Neuronal stem cell (in vitro differentiated cells): ENCODE measurements at regions not wholly inside any gene's neighbourhood (a gene's known extent, or its start where the extent isn't known, plus 50 kb on each side); places are given as distances from the start of the nearest gene placed in this dataset.

Experiments used
- DNase-seq: peaks from one replicate; pipeline ENCODE4 v3.0.0-alpha.2; 2013; ENCODE audit warnings: low spot score
- H2AFZ ChIP-seq: one replicate; pipeline ENCODE4 v1.6.1; 2013; ENCODE audit warnings: mild to moderate bottlenecking, low read length, inconsistent platforms
- H2AK5ac ChIP-seq: 2 replicates; pipeline ENCODE4 v1.6.1; 2013; ENCODE audit warnings: low read depth, mild to moderate bottlenecking, inconsistent platforms, low read length, moderate library complexity, mixed read lengths
- H2BK120ac ChIP-seq: 2 replicates; pipeline ENCODE4 v1.6.1; 2013; ENCODE audit warnings: low read depth, mild to moderate bottlenecking, inconsistent platforms, low read length, moderate library complexity, mixed read lengths
- H2BK12ac ChIP-seq: one replicate; pipeline ENCODE4 v1.6.1; 2013; ENCODE audit warnings: low read length, inconsistent platforms
- H2BK15ac ChIP-seq: 2 replicates; pipeline ENCODE4 v1.6.1; 2013; ENCODE audit warnings: mild to moderate bottlenecking, low read length, inconsistent platforms, mixed read lengths
- H2BK5ac ChIP-seq: one replicate; pipeline ENCODE4 v1.6.1; 2013; ENCODE audit warnings: inconsistent platforms, mild to moderate bottlenecking, low read length, moderate library complexity
- H3K14ac ChIP-seq: one replicate; pipeline ENCODE4 v1.6.1; 2013; ENCODE audit warnings: low read length, inconsistent platforms
- H3K18ac ChIP-seq: 2 replicates; pipeline ENCODE4 v1.6.1; 2013; ENCODE audit warnings: low read length, inconsistent platforms
- H3K23ac ChIP-seq: 2 replicates; pipeline ENCODE4 v1.6.1; 2013; ENCODE audit warnings: low read depth, mild to moderate bottlenecking, mixed read lengths, low read length, inconsistent platforms; ENCODE audit not compliant: poor library complexity
- H3K27ac ChIP-seq: replicated peaks from 3 replicates; pipeline ENCODE4 v1.5.1; 2013; ENCODE audit warnings: low read length, inconsistent platforms
- H3K27me3 ChIP-seq, 3 experiments: 2 replicates each; pipeline ENCODE4 v1.6.1; 2013; ENCODE audit warnings: low read length in 3 of 3, mild to moderate bottlenecking in 2 of 3, inconsistent platforms in 1 of 3, low read depth in 1 of 3, mixed read lengths in 1 of 3, moderate library complexity in 1 of 3; ENCODE audit not compliant: control insufficient read depth in 3 of 3, insufficient read depth in 3 of 3
- H3K36me3 ChIP-seq, 2 donors: replicated peaks in 1 of 2; 2 replicates each; pipeline ENCODE4 v1.6.1; 2013; ENCODE audit warnings: low read length in 2 of 2; ENCODE audit not compliant: control insufficient read depth in 2 of 2, insufficient read depth in 2 of 2
- H3K4ac ChIP-seq: 2 replicates; pipeline ENCODE4 v1.6.1; 2013; ENCODE audit warnings: inconsistent platforms, mild to moderate bottlenecking, low read length, moderate library complexity
- H3K4me1 ChIP-seq, 2 donors: 1 replicate in 1 of 2; 2 replicates in 1 of 2; pipeline ENCODE4 v1.6.1; 2013; ENCODE audit warnings: low read length in 2 of 2, low read depth in 1 of 2; ENCODE audit not compliant: control insufficient read depth in 2 of 2, insufficient read depth in 1 of 2
- H3K4me2 ChIP-seq: one replicate; pipeline ENCODE4 v1.6.1; 2013; ENCODE audit warnings: mild to moderate bottlenecking, low read length, inconsistent platforms; ENCODE audit not compliant: insufficient read depth, poor library complexity, severe bottlenecking
- H3K4me3 ChIP-seq, 2 donors: 2 replicates each; pipeline ENCODE4 v1.5.1; 2013; ENCODE audit warnings: low read length in 2 of 2, mild to moderate bottlenecking in 2 of 2, inconsistent platforms in 1 of 2, moderate library complexity in 1 of 2
- H3K79me1 ChIP-seq: one replicate; pipeline ENCODE4 v1.6.1; 2013; ENCODE audit warnings: low read depth, mild to moderate bottlenecking, inconsistent platforms, low read length, moderate library complexity
- H3K9ac ChIP-seq: one replicate; pipeline ENCODE4 v1.6.1; 2013; ENCODE audit warnings: mild to moderate bottlenecking, low read depth, low read length, inconsistent platforms; ENCODE audit not compliant: poor library complexity
- H3K9me3 ChIP-seq, 2 donors: replicated peaks in 1 of 2; 2 replicates each; pipeline versions ENCODE3 to v1.6.1; 2013; ENCODE audit warnings: low read length in 2 of 2, mild to moderate bottlenecking in 2 of 2, inconsistent platforms in 1 of 2, low read depth in 1 of 2, mixed read lengths in 1 of 2, moderate library complexity in 1 of 2; ENCODE audit not compliant: control insufficient read depth in 2 of 2, insufficient read depth in 1 of 2
- H4K8ac ChIP-seq: one replicate; pipeline ENCODE4 v1.6.1; 2013; ENCODE audit warnings: low read depth, mild to moderate bottlenecking, inconsistent platforms, low read length, moderate library complexity
- H4K91ac ChIP-seq: one replicate; pipeline ENCODE4 v1.6.1; 2013; ENCODE audit warnings: low read length, low read depth, mild to moderate bottlenecking, inconsistent platforms; ENCODE audit not compliant: poor library complexity
- whole genome bisulfite sequencing, 2 donors: extraction: QIAGEN DNeasy Blood & Tissue Kit; methylation state at CpG; one replicate each; pipeline ENCODE4 v1.1.7; 2013; ENCODE audit warnings: missing lambda C conversion rate in 2 of 2, mixed read lengths in 1 of 2; ENCODE audit not compliant: insufficient read length in 2 of 2, insufficient replicate concordance in 1 of 2; ENCODE audit errors: extremely low coverage in 2 of 2; 5-methylcytosine and 5-hydroxymethylcytosine counted together

- no peak overlapping the region for H4K8ac ChIP-seq
- H3K4me2 ChIP-seq: no peak overlapping the region
- peaks cover 0 to 3% of the 10 kb centered on the region in 2 donors for H3K36me3 ChIP-seq
- no peak for DNase-seq
- no peak overlapping the region for H3K4ac ChIP-seq
- no peak overlapping the region for H3K23ac ChIP-seq
- no peak overlapping the region for H4K91ac ChIP-seq
- peaks cover 2 to 7% of the 10 kb centered on the region in 2 donors for H3K9me3 ChIP-seq
- no peak overlapping the region for H3K27ac ChIP-seq
- H3K4me1 ChIP-seq: peaks cover 5 to 11% of the 10 kb centered on the region in 2 donors
- H2AFZ ChIP-seq: no peak overlapping the region
- no peak overlapping the region for H2AK5ac ChIP-seq
- H2BK5ac ChIP-seq: no peak overlapping the region
- H3K9ac ChIP-seq: no peak overlapping the region
- no peak overlapping the region for H3K4me3 ChIP-seq
- H3K14ac ChIP-seq: no peak overlapping the region
- no peak overlapping the region for H3K18ac ChIP-seq
- H3K27me3 ChIP-seq: no peaks in the 10 kb centered on the region
- WGBS, 2 donors: no CpG with 5 or more reads among the region's 2 CpGs
- no peak overlapping the region for H2BK15ac ChIP-seq
- H3K79me1 ChIP-seq: no peaks in the 10 kb centered on the region
- H2BK120ac ChIP-seq: no peak overlapping the region
- no peak overlapping the region for H2BK12ac ChIP-seq
Measured at GRCh38 chr18:23352042-23352441, 101.0 kb upstream of the RIOK3 start.

DNA sequence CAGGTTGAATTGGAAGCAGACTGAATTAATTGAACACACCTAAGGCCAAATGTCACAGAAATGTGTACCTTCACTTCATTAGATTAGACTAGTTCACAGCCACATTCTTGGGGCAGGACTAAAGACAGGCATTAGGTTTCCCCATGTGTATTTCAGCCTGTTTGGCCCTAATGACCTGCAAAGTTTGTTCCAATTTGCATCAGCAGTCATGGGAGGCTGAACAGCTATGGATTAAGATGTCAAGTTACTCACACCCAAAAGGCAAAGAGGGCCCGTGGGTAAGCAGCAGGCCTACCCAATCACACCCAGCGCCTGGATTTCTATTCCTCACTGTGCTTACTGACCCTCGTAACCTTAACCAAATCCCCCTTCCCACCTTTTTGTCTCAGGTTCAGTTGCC, 99.6 kb upstream of the RIOK3 start:
- Histone ChIP-seq H3K4me3 (no peak overlapping the region), H2BK15ac (no peak overlapping the region), H2BK120ac (no peak overlapping the region), H2BK12ac (no peak overlapping the region), H4K91ac (no peak overlapping the region), H3K36me3 (peaks cover 0 to 3% of the 10 kb centered on the region in 2 donors), H2AK5ac (no peak overlapping the region), H3K14ac (no peak overlapping the region), H3K18ac (no peak overlapping the region), H3K4me1 (peaks cover 5 to 12% of the 10 kb centered on the region in 2 donors), H3K79me1 (no peaks in the 10 kb centered on the region), H3K4ac (no peak overlapping the region), H2AFZ (no peak overlapping the region), H3K27ac (no peak overlapping the region), H3K23ac (no peak overlapping the region), H3K4me2 (no peak overlapping the region), H4K8ac (no peak overlapping the region), H3K9ac (no peak overlapping the region), H3K9me3 (peaks cover 2 to 7% of the 10 kb centered on the region in 2 donors), H2BK5ac (no peak overlapping the region), H3K27me3 (no peaks in the 10 kb centered on the region)
- no CpG with 5 or more reads among the region's 3 CpGs for WGBS, 2 donors
- DNase-seq: no peak

DNA sequence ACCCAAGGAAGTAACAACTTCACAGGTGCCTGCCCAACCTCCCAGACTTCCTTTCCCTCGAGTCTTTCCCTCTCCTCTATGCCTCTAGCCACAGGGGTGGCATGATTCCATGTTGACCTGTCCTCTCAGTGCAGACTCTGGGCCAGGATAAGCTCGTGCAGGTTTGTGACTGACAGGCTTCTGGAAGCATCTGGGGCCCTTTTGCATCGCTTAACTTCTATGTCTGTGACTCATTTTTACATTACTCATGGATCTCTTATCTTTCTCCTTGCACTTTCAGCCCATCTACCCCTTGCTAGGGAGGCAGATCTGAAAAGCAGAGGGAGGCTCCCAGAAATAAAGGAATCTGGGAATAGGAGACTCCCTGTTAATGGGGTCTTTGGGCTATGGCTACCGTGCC, 98.5 kb upstream of the RIOK3 start:
- Histone ChIP-seq H2BK5ac (no peak overlapping the region), H3K18ac (no peak overlapping the region), H4K8ac (no peak overlapping the region), H3K23ac (no peak overlapping the region), H3K9ac (no peak overlapping the region), H3K27me3 (no peaks in the 10 kb centered on the region), H2BK12ac (no peak overlapping the region), H3K36me3 (peaks cover 0 to 3% of the 10 kb centered on the region in 2 donors), H3K4ac (no peak overlapping the region), H3K4me1 (peaks cover 5 to 12% of the 10 kb centered on the region in 2 donors), H3K79me1 (no peaks in the 10 kb centered on the region), H4K91ac (no peak overlapping the region), H2AK5ac (no peak overlapping the region), H3K4me2 (no peak overlapping the region), H3K27ac (no peak overlapping the region), H2BK15ac (no peak overlapping the region), H3K9me3 (peaks cover 0 to 2% of the 10 kb centered on the region in 2 donors), H3K4me3 (no peak overlapping the region), H3K14ac (no peak overlapping the region), H2BK120ac (no peak overlapping the region), H2AFZ (no peak overlapping the region)
- no CpG with 5 or more reads among the region's 4 CpGs for WGBS, 2 donors
- no peak for DNase-seq

DNA sequence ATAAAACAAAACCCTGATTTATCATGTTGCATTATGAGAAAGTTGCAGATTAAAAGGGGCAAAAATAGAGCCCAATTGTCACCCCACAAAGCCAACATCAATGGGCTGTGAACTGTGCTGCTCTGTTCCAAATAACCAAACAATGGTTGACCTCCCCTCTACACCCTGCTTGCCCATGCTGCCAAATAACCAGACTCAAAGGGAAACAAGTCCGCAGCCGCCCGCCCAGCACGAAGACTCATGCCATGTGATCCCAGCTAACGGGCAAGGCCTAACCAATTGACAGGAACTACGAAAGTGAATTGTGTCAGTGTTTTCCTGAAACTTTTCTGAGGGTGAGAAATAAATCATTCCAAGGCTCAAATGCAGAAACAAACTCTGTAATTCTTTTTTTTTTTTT, 97.9 kb upstream of the RIOK3 start:
- H3K27me3 ChIP-seq: no peaks in the 10 kb centered on the region
- H3K9me3 ChIP-seq: peaks cover 0 to 4% of the 10 kb centered on the region in 2 donors
- H2AK5ac ChIP-seq: no peak overlapping the region
- no peak for DNase-seq
- no peak overlapping the region for H4K8ac ChIP-seq
- H3K36me3 ChIP-seq: peaks cover 0 to 2% of the 10 kb centered on the region in 2 donors
- H2BK120ac ChIP-seq: no peak overlapping the region
- no peak overlapping the region for H3K4ac ChIP-seq
- no peak overlapping the region for H3K23ac ChIP-seq
- no peak overlapping the region for H3K14ac ChIP-seq
- no peak overlapping the region for H2AFZ ChIP-seq
- no peak overlapping the region for H3K27ac ChIP-seq
- H3K18ac ChIP-seq: no peak overlapping the region
- H3K4me2 ChIP-seq: no peak overlapping the region
- no peak overlapping the region for H3K9ac ChIP-seq
- H2BK15ac ChIP-seq: no peak overlapping the region
- H3K4me3 ChIP-seq: no peak overlapping the region
- H3K4me1 ChIP-seq: peaks cover 5 to 12% of the 10 kb centered on the region in 2 donors
- no peaks in the 10 kb centered on the region for H3K79me1 ChIP-seq
- WGBS, 2 donors: no CpG with 5 or more reads among the region's 6 CpGs
- H4K91ac ChIP-seq: no peak overlapping the region
- no peak overlapping the region for H2BK5ac ChIP-seq
- no peak overlapping the region for H2BK12ac ChIP-seq
